ENCODE measurements at regions not wholly inside any gene's neighbourhood (a gene's known extent, or its start where the extent isn't known, plus 50 kb on each side); places are given as distances from the start of the nearest gene placed in this dataset.
A peak's percentile ranks its signal among the peaks of the same experiment; 100 is the strongest.
"Not testable (repeated sequence)": the region's sequence is repeated elsewhere in the genome, so short reads cannot be mapped to it uniquely, and the experiment has no call there.

DNA sequence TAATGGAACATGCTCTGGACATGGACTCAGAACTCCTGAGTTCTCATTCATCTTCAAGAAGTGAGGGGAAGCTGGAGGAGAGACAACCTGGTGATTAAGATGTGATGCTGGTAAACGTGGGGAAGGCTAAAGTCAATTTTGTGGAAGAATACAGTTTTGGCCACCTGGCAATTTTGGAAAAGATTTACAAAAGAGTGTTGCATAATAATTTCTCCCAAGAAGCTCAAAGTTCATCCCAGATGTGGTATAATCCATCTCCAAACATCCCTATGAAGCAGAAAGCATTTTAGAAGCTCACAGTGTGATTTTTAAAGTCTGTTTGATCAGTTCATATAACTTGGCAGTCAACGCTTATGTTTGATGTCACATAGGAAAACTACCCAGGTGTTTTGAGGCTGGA, 208.7 kb downstream of the LMX1A start:
- no peak for DNase-seq

DNA sequence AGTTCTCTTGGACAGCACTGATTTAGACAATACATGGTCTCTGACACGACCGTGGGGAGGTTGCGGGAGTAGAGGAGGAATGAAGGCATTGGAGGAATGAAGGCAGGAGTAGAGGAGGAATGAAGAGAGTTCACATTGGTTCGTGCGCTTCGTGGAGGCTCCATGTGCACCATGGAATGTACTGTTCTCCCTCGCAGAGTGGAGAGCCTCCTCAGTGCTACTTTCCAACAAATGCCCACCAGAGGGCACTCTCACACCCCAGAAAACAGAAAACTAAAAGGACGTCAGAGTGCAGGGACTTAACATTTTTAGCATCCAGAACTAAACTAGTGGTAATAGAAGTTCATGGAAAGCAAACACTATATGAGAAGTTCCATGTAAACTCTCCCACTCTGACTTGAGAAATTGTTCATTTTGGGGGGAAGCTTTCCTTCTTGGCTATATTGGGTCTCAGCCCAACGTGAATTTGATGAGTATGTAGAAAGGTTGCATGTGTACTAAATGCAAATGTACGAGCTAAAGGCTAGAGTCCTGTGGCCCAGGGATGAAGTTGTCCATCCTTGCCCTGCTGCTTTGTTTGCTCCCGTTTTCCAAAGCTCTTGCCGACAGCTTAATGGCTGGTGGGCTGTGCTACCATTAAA, 211.6 kb downstream of the LMX1A start:
- peak in 2 of 5 donors; percentile 5 to 14 for DNase-seq

DNA sequence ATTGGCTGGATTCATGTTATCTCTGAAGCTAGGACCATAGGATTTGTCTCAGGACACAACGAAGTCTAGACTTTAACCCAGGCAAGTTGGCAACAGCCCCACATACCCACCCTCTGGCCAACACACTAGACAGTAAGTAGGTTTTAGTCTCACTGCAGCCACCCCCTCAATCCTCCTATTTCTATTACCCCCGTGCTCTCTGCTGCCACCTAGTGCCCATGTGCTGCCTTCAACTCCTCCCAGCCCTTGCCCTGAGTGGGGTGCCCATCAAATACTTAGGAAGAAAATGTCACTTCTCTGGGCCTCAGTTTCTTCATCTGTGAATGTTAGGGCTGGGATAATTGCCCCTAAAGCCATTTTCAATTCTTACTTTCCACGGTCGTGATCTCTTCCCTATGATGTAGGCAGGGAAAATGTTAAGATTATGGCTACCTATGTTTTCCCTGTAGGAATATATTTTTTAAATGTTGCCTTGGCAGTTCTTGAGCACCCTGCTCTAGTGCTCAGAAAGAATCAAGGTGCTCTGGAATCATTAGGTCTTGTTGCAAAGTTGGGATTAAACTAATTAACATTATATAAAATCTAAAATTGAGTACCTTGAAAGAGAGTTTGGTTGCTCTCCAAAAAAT, 213.0 kb downstream of the LMX1A start:
- peak in 1 of 5 donors; percentile 14 for DNase-seq

DNA sequence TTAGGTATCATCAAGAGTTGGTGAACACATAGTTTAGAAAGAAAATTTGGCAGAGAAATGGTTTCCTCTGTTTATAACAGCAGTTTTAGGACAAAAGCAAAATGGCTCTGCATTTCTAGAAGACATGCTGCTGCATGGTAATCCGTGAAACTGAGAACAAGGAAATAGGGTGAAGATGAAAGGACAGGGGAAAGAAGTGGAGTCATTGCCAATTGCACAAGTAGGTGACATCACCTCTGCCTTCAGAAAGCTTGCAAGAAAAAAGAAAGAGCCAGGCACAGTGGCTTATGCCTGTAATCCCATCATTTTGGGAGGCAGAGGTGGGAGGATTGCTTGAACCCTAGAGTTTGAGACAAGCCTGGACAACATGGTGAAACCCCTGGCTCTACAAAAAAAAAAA, 217.6 kb downstream of the LMX1A start:
- no peak for DNase-seq

DNA sequence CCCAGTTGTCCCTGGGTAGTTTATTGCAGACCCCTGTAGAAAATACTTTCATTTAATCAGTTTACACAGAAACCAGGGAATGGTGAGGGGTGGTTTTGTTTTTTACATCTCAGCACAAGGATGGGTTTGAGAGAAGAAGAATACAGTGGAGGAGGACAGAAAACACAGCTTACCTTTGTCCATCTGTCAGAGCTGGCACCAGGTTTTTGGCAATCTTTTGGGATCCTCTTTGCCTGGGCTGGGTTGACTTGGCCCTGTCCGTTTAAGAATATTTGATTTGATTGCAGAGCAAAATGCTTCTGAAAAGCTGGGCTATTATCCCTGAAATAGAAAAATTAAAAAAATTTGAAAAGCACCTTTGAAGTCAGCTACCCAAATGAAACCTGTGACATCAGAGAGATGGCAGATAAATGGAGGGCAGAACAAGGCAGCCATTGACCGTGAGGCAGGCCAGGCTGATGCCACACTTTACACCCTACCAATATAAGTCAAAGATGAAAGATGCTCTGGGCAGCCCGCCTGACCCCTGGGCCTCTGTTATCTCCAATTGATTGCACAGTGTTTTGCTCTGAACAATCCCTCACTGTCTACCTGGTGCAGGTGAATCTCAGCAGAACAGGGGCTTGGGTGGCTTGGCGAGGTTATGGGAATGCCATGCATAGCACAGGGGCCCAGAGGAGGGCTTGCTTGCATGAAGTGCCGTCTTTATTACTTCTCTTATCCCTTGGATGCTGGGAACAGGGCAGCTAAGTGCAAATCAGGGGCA, 218.8 kb downstream of the LMX1A start:
- DNase-seq = no peak

DNA sequence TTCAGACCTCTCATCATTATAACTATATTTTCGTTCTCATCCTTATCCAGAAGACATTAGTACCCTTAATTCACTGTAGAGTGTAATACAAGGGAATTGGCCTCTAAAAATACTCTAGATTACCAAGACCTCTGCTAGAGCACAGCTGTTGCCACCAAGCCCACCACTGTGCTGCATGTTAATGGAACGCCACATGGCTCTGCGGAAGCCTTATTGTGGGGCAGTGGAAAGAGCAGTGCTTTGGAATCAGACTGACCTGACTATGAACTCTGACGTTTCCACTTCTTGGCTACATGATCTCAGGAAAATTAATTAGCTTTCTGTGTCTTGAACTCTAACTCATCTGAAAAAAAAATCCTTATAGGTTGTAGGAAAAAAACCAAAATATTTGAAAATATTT, 222.1 kb downstream of the LMX1A start:
- DNase-seq = no peak

DNA sequence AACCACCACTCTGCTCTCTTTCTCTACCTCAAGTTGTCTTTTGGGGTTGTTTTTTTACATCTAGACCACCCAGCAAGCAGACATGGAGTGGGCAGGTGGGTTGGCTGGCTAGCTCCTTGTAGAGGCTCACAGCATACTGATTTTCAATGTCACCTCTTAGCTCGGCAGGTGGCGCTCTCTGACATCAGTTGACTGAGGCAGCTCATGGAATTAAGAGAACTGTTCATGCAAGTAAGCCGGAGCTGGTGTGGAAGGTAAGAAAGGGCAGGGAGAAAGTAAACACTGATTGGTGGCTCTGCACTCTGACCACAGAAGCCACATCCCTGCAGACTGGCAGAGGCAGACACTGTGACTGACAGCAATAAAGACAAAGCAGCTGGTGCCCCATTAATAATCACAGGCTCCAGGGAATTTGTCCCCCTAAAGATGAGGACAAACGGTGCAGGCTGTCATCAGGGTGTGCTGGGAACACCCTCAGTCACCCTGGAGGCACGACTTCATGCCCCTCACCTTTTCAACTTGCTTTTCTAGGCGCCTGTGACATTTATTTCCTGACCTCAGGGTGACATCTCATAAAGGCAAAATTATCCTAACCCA, 226.8 kb downstream of the LMX1A start:
- peak in 1 of 5 donors; percentile 33 for DNase-seq

DNA sequence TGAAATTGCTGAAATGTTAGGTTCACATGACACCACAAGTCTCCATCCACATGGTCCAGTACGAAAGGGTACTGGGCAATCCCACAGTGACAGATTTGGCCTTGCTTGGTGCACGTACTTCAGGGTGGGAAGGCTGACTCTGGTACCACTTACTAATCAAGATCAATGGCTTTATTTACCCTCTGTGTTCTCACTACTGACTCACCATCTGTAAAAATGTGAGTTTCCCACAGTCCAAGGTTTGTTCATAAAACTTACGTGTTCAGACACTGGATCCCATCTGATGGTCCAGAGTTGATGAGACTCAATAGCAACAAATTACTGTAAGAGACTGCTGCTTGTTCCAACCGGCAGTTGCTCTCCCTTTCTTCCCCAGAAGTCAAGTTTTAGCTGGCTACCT, 231.7 kb downstream of the LMX1A start:
- DNase-seq = no peak

DNA sequence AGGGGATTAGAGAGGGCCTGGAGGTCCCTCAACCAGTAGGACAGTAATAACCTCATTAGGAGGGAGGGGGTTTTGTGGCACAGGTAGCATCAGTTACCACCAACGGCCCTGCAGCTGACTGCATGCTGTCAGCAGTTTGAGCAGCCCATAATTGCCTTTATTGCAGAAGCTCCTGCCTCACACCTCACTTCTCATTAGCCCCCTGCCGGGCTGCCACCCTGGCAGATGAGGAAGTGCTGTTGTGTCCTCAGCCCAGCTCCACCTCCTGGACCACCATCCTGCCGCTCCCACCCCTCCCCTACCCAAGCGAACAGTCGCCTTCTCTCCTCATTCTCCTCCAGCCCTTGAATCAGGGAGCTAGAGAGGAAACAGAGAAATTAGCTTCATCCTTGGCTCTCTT, 237.4 kb downstream of the LMX1A start:
- DNase-seq = no peak

DNA sequence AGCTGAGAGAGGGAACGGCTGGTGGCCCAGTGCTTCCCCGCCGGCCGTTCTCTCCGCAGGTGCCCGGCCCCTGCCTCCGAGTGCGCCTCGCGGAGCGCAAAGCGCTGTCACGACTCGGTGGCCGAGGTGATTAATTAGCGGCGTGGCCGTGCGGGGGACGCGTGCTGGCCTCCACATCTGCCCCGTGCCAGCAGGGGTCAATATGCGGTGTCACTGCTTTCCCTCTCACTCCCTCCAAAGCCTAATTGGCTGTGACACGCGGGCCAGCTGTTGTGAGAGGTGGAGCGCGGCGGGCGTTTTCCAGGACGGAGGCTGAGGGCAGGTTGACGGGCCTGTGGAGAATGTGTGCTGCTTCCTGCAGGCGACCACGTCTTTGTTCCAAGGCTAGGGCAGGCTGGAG, 239.0 kb downstream of the LMX1A start:
- DNase-seq = no peak

DNA sequence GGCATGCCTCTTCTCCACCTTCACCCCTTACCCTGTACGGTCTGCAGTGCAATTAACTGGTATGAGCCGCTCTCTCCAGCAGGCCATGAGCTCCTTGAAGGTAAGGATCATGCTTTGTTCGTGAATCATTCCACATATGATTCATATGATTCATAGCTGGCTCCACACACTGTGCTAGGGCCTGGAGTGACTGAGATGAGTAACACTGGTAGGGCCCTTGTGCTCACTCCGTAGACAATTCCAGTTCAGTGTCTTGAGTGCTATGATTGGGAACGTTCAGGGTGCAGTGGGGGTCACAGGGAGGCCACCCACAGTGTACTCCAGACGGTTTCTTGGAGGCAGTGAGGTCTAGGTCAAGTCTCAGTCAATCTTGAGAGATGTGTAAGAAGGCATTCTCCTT, 239.8 kb downstream of the LMX1A start:
- DNase-seq = no peak

DNA sequence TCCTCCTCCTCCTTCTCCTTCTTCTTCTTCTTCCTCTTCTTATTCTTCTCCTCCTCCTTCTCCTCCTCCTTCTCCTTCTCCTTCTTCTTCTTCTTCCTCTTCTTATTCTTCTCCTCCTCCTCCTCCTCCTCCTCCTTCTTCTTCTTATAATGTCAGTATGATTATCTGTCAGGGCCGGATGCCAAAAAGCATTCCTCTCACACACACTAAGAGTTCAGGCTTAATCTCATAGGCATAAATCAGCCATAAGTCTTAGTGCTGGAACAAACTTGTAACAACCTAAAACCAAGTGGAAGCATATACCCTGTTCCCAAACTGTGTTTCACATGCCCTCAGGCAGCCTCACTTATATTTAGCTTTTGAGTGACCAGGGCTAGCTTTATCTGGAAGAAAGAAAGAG, 240.3 kb downstream of the LMX1A start:
- DNase-seq = no peak

DNA sequence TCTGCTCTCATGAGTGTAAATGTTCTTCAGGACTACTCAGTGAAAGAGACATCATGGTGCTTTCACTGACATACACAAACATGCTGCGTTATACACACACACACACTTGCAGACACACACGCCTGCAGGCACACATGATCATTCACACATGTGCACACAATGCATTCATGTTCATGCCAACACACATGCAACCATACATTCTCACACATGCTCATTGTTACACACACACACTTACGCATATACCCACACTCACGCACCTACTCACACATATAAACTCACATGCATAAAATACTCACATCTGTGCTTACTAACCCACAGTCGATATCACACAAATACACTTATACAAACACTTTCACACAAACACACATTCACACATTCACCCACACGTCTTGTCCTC, 241.6 kb downstream of the LMX1A start:
- no peak for DNase-seq

DNA sequence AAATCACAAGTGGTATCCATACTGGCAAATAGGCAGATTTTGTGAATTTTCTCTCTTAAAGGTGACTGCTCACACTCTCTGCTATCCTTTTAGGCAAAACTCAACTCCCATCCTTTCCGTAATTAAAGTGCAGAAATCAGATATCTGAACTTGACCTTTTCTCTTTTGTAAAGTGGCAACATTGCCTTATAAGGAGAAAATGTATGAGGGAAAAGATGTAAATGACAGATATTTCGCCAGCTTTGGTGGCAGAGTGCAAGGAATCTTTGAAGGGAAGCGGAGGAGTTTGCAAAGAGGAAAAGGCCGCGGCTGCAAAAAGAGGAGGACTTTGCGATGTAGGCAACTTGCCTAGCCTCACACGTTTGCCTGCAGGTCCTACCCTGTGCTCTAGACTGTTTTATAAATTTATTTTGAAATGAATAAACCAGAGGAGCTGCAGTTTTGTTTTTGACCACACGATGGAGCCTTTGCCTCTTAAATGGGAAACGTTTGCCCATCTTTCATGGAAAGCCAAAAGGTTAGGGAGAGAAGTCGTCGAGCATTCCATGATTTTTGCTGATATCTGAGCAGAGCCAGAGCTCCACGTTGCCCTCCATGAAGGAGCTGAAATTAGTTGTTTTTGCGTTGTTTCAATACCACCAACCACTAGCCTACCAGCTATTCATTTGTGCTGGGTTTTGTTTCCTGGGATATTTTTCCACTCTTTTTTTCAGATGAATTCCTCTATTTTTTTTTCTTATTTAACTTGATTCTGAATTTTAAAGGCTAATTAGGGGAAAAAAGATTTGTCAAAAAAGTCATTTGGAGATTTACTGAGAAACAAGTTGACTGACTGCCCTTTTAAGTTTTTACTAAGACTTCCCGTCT, 242.3 kb downstream of the LMX1A start:
- no peak for DNase-seq

DNA sequence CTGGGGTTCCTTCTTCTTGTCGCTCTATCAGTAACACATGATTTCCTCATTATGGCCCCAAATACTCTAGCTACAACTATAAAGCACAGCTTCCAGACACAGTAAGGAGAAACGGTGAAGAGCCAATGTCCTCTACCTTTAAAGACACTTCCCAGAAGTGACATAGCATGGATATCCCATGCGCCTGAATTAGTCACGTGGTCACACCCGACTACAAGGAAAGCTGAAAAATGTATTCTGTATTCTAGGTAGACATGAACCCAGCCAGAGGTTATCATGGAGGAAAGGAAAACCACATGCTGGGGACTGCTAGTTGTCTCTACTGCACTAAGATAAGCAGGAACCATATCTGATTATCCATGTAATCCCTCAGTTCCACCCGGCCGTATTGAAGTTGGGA, 244.3 kb downstream of the LMX1A start:
- DNase-seq = no peak

DNA sequence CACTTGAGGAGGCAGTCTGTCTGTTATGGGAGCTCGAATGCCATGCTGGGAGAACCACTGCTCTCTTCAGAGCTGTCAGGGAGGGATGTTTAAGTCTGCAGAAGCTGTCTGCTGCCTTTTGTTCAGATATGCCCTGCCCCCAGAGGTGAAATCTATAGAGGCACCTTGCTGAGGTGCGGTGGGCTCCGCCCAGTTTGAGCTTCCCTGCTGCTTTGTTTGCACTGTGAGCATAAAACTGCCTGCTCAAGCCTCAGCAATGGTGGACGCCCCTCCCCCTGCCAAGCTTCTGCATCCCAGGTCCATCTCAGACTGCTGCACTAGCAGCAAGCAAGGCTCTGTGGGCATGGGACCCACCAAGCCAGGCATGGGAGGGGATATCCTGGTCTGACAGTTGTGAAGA, 247.5 kb downstream of the LMX1A start:
- DNase-seq = no peak

DNA sequence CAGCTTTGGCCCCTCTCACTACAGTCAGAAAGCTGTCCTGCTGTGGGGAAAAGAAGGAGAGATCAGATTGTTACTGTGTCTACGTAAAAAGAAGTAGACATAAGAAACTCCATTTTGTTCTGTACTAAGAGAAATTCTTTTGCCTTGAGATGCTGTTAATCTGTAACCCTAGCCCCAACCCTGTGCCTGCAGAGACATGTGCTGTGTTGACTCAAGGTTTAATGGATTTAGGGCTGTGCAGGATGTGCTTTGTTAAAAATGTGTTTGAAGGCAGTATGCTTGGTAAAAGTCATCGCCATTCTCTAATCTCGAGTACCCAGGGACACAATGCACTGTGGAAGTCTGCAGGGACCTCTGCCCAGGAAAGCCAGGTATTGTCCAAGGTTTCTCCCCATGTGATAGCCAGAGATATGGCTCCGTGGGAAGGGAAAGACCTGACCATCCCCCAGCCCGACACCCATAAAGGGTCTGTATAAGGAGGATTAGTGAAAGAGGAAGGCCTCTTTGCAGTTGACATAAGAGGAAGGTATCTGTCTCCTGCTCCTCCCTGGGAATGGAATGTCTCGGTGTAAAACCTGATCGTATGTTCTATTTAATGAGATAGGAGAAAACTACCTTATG, 263.9 kb downstream of the LMX1A start:
- DNase-seq = not testable (repeated sequence)

DNA sequence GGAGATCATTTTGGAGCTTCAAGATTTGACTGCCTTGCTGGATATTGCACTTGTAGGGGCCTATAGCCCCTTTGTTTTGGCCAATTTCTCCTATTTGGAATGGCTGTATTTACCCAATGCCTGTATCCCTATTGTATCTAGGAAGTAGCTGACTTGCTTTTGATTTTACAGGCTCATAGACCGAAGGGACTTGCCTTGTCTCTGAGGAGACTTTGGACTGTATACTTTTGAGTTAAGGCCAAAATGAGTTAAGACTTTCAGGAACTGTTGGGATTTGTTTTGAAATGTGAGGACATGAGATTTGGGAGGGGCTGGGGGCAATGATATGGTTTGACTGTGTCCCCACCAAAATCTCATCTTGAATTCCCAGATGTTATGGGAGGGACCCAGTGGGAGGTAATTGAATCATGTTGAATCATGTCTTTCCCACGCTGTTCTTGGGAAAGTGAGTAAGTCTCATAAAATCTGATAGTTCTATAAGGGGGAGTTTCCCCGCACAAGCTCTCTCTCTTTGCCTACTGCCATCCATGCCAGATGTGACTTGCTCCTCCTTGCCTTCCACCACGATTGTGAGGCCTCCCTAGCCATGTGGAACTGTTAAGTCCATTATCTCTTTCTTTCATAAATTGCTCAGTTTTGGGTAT, 276.1 kb downstream of the LMX1A start:
- DNase-seq = no peak

DNA sequence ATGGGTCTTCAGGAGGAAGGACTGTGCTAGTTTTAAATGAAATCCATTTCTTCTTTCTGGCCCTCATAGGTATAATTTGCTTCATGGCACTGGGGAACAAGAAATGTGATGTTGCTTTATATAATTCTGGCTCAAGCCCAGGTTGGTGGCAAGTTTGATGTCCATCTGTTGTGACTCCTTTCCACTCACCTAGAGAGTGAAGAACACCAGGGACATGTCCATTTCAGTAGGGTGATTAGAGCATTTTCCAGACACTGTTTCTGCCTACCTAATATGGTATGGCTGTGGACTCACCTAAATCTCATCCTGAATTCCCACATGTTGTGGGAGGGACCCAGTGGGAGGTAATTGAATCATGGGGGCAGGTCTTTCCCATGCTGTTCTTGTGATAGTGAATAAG, 278.1 kb downstream of the LMX1A start:
- no peak for DNase-seq

DNA sequence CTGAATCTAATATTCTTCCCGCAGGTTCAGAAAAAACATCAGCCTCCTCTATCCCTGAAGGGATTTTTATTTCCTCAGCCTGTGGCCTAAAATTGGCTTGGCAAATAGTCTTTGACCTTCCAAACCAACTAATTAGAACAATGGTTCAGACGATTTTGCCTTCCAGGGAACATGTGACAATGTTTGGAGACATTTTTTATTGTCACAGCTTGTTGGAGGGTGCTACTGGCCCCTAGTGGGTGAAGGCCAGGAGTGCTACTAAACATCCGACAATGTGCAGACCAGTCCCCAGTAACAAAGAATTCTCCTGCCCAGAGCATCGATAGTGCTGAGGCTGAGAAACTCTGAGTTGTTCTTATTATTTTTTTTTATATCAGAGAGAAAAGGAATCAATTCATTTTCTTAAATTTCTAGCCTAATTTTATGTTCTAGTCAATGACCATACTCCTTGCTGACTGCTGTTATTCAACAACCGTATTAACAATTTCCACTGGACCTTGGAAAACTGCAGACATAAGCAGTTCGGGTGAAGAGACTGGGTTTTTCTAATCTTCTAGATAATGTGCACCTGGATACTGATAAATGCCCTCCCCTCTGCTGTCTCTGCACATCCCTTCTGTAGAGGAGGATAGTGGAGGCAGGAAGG, 280.7 kb downstream of the LMX1A start:
- DNase-seq = no peak

Data from T-helper 1 cell (primary cell).